WERI-Rb-1 (cell line): ENCODE measurements at regions not wholly inside any gene's neighbourhood (a gene's known extent, or its start where the extent isn't known, plus 50 kb on each side); places are given as distances from the start of the nearest gene placed in this dataset.

Experiments used
- DNase-seq: peaks from one replicate; pipeline ENCODE4 v3.0.0-alpha.2; 2020
- H3K27ac ChIP-seq: fragments of 250-450 bp; sonication (Bioruptor Pico); 2 replicates; pipeline ENCODE4 v1.5.1; 2020; ENCODE audit warnings: mild to moderate bottlenecking, moderate library complexity
- H3K27me3 ChIP-seq: fragments of 250-450 bp; sonication (Bioruptor Pico); 2 replicates; pipeline ENCODE4 v1.5.1; 2021; ENCODE audit warnings: mild to moderate bottlenecking, low read depth, moderate library complexity; ENCODE audit not compliant: insufficient read depth, severe bottlenecking
- H3K36me3 ChIP-seq: fragments of 250-450 bp; sonication (Bioruptor Pico); 2 replicates; pipeline ENCODE4 v1.5.1; 2020; ENCODE audit warnings: mild to moderate bottlenecking, moderate library complexity
- H3K4me3 ChIP-seq: 2 replicates; pipeline ENCODE4 v1.5.1; 2011; ENCODE audit warnings: low read depth, mild to moderate bottlenecking, control low read depth, low read length
- H3K9me3 ChIP-seq: fragments of 250-450 bp; sonication (Bioruptor Pico); 2 replicates; pipeline ENCODE4 v1.5.1; 2021; ENCODE audit warnings: mild to moderate bottlenecking, moderate library complexity; ENCODE audit not compliant: severe bottlenecking
- TF ChIP-seq, protein P1 (sequence below): IDR thresholded peaks from 2 replicates; pipeline ENCODE4 v1.5.1; 2011; ENCODE audit warnings: low read depth, mild to moderate bottlenecking, control low read depth, inconsistent platforms, low read length

DNA sequence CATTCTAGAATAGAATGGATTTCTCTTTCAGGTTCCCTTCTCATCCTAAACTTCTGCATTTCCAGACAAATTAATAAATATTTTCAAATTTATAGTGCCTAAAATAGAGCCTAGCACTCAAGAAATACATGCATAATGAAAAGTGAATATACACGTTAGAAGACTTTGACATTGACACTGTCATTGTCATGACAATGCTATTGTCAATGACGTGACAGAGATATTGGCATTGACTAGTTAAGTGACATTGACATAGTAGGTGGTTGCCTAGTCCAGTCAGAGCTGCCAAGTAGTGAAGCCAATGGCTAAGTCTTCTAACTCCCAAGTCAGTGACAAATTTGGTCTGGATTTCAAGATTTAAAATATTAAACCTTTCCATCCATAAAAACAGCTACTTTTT is 410.5 kb downstream of the LMO4 start:
- H3K27me3 ChIP-seq = no peaks in the 10 kb centered on the region
- H3K27ac ChIP-seq = no peak overlapping the region
- H3K4me3 ChIP-seq = no peak overlapping the region
- no peak for DNase-seq
- TF ChIP-seq, protein P1, sequence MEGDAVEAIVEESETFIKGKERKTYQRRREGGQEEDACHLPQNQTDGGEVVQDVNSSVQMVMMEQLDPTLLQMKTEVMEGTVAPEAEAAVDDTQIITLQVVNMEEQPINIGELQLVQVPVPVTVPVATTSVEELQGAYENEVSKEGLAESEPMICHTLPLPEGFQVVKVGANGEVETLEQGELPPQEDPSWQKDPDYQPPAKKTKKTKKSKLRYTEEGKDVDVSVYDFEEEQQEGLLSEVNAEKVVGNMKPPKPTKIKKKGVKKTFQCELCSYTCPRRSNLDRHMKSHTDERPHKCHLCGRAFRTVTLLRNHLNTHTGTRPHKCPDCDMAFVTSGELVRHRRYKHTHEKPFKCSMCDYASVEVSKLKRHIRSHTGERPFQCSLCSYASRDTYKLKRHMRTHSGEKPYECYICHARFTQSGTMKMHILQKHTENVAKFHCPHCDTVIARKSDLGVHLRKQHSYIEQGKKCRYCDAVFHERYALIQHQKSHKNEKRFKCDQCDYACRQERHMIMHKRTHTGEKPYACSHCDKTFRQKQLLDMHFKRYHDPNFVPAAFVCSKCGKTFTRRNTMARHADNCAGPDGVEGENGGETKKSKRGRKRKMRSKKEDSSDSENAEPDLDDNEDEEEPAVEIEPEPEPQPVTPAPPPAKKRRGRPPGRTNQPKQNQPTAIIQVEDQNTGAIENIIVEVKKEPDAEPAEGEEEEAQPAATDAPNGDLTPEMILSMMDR = no peak
- H3K36me3 ChIP-seq = no peaks in the 10 kb centered on the region
- H3K9me3 ChIP-seq = no peaks in the 10 kb centered on the region

DNA sequence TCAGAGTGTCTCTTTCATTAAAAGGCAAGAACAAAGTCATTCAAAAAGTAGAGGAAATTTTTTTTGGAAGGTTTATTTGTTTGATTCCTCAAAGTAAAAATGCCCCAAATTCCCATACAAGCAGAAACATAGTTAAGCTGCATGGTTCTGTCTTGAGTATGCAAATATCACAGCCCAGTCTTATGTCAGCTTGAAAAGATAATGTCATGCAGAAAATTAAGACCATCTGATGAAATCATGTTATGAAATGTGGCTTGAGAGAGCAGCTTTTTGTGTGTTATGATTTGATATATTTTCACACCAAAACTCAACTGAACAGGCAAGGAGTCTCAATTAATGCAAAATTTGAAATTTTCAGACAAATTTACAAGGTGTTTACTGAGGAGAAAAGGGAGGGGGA is 411.0 kb downstream of the LMO4 start:
- DNase-seq = no peak
- Histone ChIP-seq H3K27me3 (no peaks in the 10 kb centered on the region), H3K27ac (no peak overlapping the region), H3K36me3 (no peaks in the 10 kb centered on the region), H3K9me3 (no peaks in the 10 kb centered on the region), H3K4me3 (no peak overlapping the region)
- TF ChIP-seq, protein P1 = no peak

DNA sequence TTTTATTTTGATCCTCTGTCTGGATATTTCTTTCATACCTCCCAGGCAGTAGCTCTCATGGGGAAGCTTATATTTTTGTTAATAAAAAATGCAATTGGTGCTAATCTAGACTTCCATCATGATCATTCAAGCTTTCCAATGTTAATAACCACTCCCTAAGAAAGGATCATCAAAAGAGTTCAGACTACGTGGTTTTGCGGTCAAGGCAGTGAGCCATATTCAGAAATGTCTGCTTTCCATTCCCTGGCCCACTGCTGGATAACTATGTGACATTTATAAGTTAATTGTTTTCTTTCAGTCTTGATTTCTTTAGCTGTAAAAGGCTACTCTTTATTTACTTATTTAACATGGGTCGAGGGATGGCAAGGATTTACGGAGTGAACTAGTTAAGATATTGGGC is 414.6 kb downstream of the LMO4 start:
- DNase-seq = no peak
- no peaks in the 10 kb centered on the region for H3K27me3 ChIP-seq
- TF ChIP-seq, protein P1 = no peak
- no peak overlapping the region for H3K4me3 ChIP-seq
- no peaks in the 10 kb centered on the region for H3K36me3 ChIP-seq
- H3K9me3 ChIP-seq = no peaks in the 10 kb centered on the region
- no peak overlapping the region for H3K27ac ChIP-seq

DNA sequence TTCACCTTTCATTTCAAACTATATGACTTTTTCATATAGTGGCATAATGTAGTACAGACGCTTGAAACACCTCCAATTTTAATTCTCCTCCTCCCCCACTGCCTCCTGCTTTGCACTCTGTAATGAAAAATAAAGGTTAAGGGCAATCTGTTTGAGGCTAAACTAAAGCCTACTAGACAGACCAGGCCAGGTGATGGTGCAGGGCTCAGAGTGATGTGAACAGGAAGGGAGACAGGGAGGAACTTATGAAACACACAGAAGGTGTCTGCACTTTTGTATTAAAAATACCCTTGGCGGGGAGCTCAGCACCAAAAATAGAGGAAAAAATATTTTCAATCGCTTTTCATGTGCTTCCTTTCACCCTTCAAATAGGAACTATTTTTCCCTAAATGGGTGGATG is 415.4 kb downstream of the LMO4 start:
- DNase-seq = no peak
- no peaks in the 10 kb centered on the region for H3K27me3 ChIP-seq
- TF ChIP-seq, protein P1 = no peak
- no peaks in the 10 kb centered on the region for H3K9me3 ChIP-seq
- no peak overlapping the region for H3K4me3 ChIP-seq
- no peak overlapping the region for H3K27ac ChIP-seq
- no peaks in the 10 kb centered on the region for H3K36me3 ChIP-seq

DNA sequence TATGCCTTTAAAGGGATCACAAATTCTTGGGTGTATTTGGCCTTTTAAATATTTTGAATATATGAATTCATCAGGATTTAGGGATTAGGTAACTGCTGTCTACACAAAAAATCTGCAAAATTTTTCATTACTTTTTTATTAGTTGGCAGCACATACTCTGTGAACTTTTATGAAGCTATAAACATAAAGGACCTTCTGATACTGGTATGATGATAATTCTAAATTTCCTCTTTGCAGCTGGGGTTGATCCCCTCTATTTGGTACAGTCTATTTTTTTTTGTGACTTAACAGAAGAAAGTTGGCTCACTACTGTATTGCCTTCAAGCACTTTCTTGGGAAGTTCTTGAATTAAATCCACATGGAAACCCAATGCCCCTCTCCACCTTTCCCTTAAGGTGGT is 416.1 kb downstream of the LMO4 start:
- TF ChIP-seq, protein P1 = no peak
- Histone ChIP-seq H3K9me3 (no peaks in the 10 kb centered on the region), H3K36me3 (no peaks in the 10 kb centered on the region), H3K4me3 (no peak overlapping the region), H3K27ac (no peak overlapping the region), H3K27me3 (no peaks in the 10 kb centered on the region)
- no peak for DNase-seq

DNA sequence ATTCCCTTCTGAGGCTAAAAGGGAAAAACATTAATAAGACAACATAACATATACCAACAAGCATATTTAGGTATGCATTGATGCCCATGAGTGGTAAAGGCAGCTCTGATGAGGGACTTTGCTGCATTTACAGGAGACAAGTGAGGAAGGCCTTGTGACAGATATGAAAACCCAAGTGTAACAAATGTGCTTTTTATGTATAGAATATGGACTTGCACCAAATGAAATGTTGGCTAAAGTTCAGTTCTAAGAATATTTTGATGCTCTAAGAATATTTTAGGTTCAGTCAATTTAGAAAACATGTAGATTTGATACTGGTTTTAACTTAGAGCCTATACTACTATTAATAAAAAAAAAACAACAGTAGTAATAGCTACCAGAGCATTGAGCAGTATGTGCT is 424.7 kb downstream of the LMO4 start:
- TF ChIP-seq, protein P1 = no peak
- Histone ChIP-seq H3K9me3 (no peaks in the 10 kb centered on the region), H3K27ac (no peak overlapping the region), H3K36me3 (no peaks in the 10 kb centered on the region), H3K4me3 (no peak overlapping the region), H3K27me3 (no peaks in the 10 kb centered on the region)
- DNase-seq = no peak
